HFF-Myc (cell line): ENCODE measurements at regions not wholly inside any gene's neighbourhood (a gene's known extent, or its start where the extent isn't known, plus 50 kb on each side); places are given as distances from the start of the nearest gene placed in this dataset.
A peak's percentile ranks its signal among the peaks of the same experiment; 100 is the strongest.

Source experiments
- DNase-seq: peaks from one replicate; pipeline ENCODE4 v3.0.0-alpha.2; 2011; ENCODE audit warnings: low read depth; ENCODE audit errors: extremely low read depth
- H3K4me3 ChIP-seq: replicated peaks from 2 replicates; pipeline ENCODE4 v1.5.1; 2011; ENCODE audit warnings: low read depth, mild to moderate bottlenecking, control low read depth, low read length
- TF ChIP-seq, protein P1 (sequence below): IDR thresholded peaks from 2 replicates; pipeline ENCODE4 v1.5.1; 2012; ENCODE audit warnings: mild to moderate bottlenecking, low read depth, low read length, control low read depth; ENCODE audit errors: missing control alignments

GRCh38 chr6:143598466-143599080 lies 79.2 kb upstream of the PHACTR2 start:
- TF ChIP-seq, protein P1, sequence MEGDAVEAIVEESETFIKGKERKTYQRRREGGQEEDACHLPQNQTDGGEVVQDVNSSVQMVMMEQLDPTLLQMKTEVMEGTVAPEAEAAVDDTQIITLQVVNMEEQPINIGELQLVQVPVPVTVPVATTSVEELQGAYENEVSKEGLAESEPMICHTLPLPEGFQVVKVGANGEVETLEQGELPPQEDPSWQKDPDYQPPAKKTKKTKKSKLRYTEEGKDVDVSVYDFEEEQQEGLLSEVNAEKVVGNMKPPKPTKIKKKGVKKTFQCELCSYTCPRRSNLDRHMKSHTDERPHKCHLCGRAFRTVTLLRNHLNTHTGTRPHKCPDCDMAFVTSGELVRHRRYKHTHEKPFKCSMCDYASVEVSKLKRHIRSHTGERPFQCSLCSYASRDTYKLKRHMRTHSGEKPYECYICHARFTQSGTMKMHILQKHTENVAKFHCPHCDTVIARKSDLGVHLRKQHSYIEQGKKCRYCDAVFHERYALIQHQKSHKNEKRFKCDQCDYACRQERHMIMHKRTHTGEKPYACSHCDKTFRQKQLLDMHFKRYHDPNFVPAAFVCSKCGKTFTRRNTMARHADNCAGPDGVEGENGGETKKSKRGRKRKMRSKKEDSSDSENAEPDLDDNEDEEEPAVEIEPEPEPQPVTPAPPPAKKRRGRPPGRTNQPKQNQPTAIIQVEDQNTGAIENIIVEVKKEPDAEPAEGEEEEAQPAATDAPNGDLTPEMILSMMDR = no peak
- no peak overlapping the region for H3K4me3 ChIP-seq
- no peak for DNase-seq

DNA sequence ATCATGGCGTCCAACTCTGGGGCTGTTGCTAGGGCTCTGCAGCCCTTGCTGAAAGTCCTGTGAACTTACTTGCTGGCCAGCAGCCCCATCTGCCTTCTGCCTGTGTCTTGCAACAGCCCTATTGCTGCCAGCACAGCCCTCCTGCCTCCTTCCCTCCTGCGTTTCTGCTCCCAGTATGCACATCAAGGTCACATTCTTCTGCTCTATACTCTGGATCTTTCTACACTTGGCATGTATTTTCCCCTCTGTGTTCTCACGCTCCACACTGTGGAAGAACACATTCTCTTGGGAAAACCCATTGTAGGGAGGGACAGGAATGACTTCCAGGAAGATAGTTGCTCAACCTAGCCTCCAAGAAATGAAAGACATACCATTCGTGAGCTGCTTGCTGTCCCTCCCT lies 80.9 kb upstream of the PHACTR2 start:
- H3K4me3 ChIP-seq = no peak overlapping the region
- TF ChIP-seq, protein P1 = no peak
- DNase-seq = no peak

- DNase-seq = no peak
- TF ChIP-seq, protein P1 = no peak
- H3K4me3 ChIP-seq = no peak overlapping the region
Observed at GRCh38 chr6:143595251-143596036, 82.3 kb upstream of the PHACTR2 start.

GRCh38 chr6:143594647-143595046 lies 83.1 kb upstream of the PHACTR2 start:
- H3K4me3 ChIP-seq = no peak overlapping the region
- no peak for DNase-seq
- TF ChIP-seq, protein P1 = no peak

DNA sequence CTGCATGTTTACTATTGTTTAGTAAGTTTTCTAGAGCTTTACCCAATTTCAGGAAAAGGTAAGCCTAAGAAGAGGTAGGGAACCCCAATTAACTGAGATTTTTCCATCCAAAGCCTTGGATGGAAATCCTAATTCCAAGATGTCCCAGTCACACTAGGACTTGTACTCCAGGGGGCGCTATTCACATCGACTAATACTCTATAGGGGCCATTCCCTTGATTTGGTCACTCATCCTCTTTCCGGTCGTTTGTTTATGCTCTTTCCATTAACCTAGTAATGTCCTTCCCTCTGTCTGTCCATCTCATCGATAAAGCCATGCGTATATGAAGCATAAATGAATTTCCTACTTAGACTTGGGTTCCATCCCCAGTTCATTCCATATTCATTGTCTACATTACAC lies 80.8 kb upstream of the FUCA2 start:
- H3K4me3 ChIP-seq = no peak overlapping the region
- TF ChIP-seq, protein P1 = peak; percentile 56
- DNase-seq = no peak

DNA sequence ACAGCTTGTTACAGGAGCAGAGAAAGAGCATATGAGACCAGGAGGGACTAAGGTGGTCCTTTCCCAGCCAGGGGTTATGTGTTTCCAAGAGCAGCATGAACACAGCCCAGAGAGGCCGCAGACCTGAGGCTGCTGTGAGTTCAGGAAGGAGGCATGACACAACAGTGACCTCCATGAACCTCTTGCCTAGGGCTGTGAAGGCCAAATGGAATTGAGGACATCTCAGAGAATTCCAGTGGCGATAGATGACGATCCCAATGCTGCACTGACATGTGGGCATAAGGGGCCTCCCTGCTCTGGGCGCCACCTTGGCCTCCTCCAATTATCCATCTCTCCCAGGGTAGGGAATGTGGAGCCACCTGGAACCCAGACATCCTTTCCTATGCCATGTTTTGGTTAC lies 79.9 kb upstream of the FUCA2 start:
- no peak overlapping the region for H3K4me3 ChIP-seq

More for the DNA sequence above, 79.9 kb upstream of the FUCA2 start:
- TF ChIP-seq, protein P1 = no peak
- DNase-seq = no peak
